Heart left ventricle (tissue), 16 donors: ENCODE measurements at regions not wholly inside any gene's neighbourhood (a gene's known extent, or its start where the extent isn't known, plus 50 kb on each side); places are given as distances from the start of the nearest gene placed in this dataset.
"Not testable (repeated sequence)": the region's sequence is repeated elsewhere in the genome, so short reads cannot be mapped to it uniquely, and the experiment has no call there.

ENCODE experiments used
- ATAC-seq, 4 donors: fragments of 200-7000 bp; cut with Tn5 transposase; one replicate each; pipeline ENCODE4 v1.9.1; 2020 to 2022; ENCODE audit warnings: moderate library complexity in 4 of 4, mild to moderate bottlenecking in 3 of 4, moderate number of reproducible peaks in 1 of 4
- DNase-seq, 5 donors: peaks; one replicate each; pipeline ENCODE4 v3.0.0-alpha.2; 2020
- H3K27ac ChIP-seq, 12 donors: fragments of 200-600 bp; sonication (generic) in 4 of 12; one replicate each; pipeline versions ENCODE4 v1.5.0 to v1.8.0; 2016 to 2022; ENCODE audit warnings: mild to moderate bottlenecking in 2 of 12
- H3K27me3 ChIP-seq, 9 donors: fragments of 200-600 bp; sonication (generic) in 2 of 9; one replicate each; pipeline versions ENCODE4 v1.5.1 to v1.8.0; 2016 to 2022; ENCODE audit warnings: mild to moderate bottlenecking in 3 of 9
- H3K36me3 ChIP-seq, 9 donors: fragments of 200-600 bp; sonication (generic) in 2 of 9; one replicate each; pipeline versions ENCODE4 v1.5.0 to v1.8.0; 2018 to 2022; ENCODE audit warnings: mild to moderate bottlenecking in 2 of 9
- H3K4me1 ChIP-seq, 12 donors: fragments of 200-600 bp; sonication (generic) in 4 of 12; one replicate each; pipeline versions ENCODE4 v1.5.0 to v1.8.0; 2016 to 2022; ENCODE audit warnings: mild to moderate bottlenecking in 3 of 12
- H3K4me3 ChIP-seq, 12 donors: fragments of 200-600 bp; sonication (generic) in 4 of 12; one replicate each; pipeline versions ENCODE4 v1.5.0 to v1.8.0; 2017 to 2022; ENCODE audit warnings: mild to moderate bottlenecking in 9 of 12, moderate library complexity in 4 of 12
- H3K9me3 ChIP-seq, 12 donors: fragments of 200-600 bp; sonication (generic) in 4 of 12; one replicate each; pipeline versions ENCODE4 v1.5.0 to v1.8.0; 2016 to 2022; ENCODE audit warnings: mild to moderate bottlenecking in 1 of 12
- CTCF ChIP-seq, 12 donors: fragments of 200-600 bp; sonication (generic) in 4 of 12; IDR thresholded peaks; one replicate each; pipeline versions ENCODE4 v1.5.0 to v1.8.0; 2018 to 2022; ENCODE audit warnings: antibody characterized with exemption in 12 of 12, mild to moderate bottlenecking in 5 of 12
- POLR2A ChIP-seq, 2 donors: fragments of 450-650 bp; IDR thresholded peaks; one replicate each; pipeline ENCODE4 v1.6.1; 2017; ENCODE audit warnings: antibody characterized with exemption in 2 of 2, mild to moderate bottlenecking in 2 of 2, moderate library complexity in 2 of 2
- WGBS, 4 donors: extraction: QIAGEN DNeasy Blood & Tissue Kit in 2 of 4; methylation state at CpG; one replicate each; pipeline versions ENCODE4 v1.1.5 to v1.1.7; 2013 to 2018; 5-methylcytosine and 5-hydroxymethylcytosine counted together
- intact Hi-C, 10 donors: fragments of 100-400 bp; cut with DNase I; formaldehyde crosslinking; loops; one replicate each; pipeline versions ENCODE4 v1.11.1 to v1.14.2; 2022
- donor health status: ischemic (EF 13 %, LVEDD 7.1; RV severe dilation, severe dysfunction).
- donor health status: healthy with polysubstance abuse.
- donor health status: DM: no; HTN: yes; CAD: no.
- donor health status: DM: no; HTN: no; CAD: no.
- donor health status: ischemic (EF 25% LVEDD 6.9; RV normal size, moderate dysfunction).
- donor health status: ischemic (EF 25% LVEDD 5.7; RV mildly dilated, moderate dysfunction).
- donor health status: healthy.
- donor health status: DM: yes; HTN: yes; CAD: no.
- donor health status: ischemic (EF 35%, LVEDD 5.7; RV mildly dilated, moderate dysfunction).
- donor health status: nonischemic (EF 11% LVEDD 7.7; RV severe dilation, severe dysfunction).
- donor health status: DM: yes; HTN: yes; CAD: no.
- donor health status: PGD.
- donor health status: ischemic (EF 29% LVEDD 5.4; RV normal size, mild dysfunction).
- donor health status: nonischemic (EF 23%, LVEDD 6.1; RV moderate dilation, normal function).

- H3K27ac ChIP-seq, H3K27me3 ChIP-seq, DNase-seq, H3K9me3 ChIP-seq, H3K4me3 ChIP-seq, intact Hi-C loops, ATAC-seq, H3K4me1 ChIP-seq: not testable (repeated sequence)
- 87 to 100% (median 91%) methylated on average over 1 of the region's 1 CpG for WGBS, 4 donors
- H3K36me3 ChIP-seq = peaks cover 0 to 20% (median 5%) of the 10 kb centered on the region in 9 donors
These were observed 115.6 kb upstream of the FABP2 start for GRCh38 chr4:119437515-119437914.

- H3K4me1 ChIP-seq, H3K27me3 ChIP-seq, H3K9me3 ChIP-seq, intact Hi-C loops, H3K27ac ChIP-seq, DNase-seq, H3K4me3 ChIP-seq, ATAC-seq, H3K36me3 ChIP-seq: not testable (repeated sequence)
- 83 to 91% (median 88%) methylated on average over 4 to 10 of the region's 10 CpGs for WGBS, 4 donors
These were observed 86.8 kb upstream of the FABP2 start for GRCh38 chr4:119408561-119409224.

DNA sequence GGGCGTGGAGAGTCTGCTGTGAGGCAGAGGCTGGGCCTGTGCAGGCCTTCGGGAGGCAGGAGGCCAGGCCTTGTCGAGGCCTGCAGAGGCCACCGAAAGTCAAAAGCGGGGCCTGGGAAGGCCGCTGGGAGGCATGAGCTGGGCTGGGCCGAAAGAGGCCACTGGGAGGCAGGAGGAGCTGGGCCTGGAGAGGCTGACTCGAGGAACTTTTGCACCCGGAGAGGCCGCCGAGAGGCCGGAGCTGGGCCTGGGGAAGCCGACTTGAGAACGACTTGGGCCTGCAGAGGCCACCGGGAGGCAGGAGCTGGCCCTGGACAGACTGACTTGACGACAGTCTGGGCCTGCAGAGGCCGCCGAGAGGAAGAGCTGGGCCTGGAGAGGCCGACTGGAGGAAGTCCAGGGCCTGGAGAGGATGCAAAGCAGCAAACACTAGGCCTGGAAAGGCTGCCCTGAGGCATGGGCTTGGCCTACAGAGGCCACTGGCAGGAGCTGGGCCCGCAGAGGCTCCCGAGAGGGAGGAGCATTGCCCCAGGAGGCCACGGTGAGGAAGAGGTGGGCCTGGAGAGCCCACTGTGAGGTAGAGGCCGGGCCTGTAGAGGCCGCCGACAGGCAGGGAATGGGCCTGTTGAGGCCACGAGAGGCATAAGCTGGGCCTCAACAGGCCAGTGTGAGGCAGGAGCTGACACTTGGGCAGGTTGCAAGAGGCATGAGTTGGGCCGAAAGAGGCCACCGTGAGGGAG, 85.0 kb upstream of the FABP2 start:
- DNase-seq, H3K4me1 ChIP-seq, ATAC-seq, H3K4me3 ChIP-seq, H3K27me3 ChIP-seq, H3K27ac ChIP-seq, H3K36me3 ChIP-seq, H3K9me3 ChIP-seq, intact Hi-C loops: not testable (repeated sequence)
- WGBS, 4 donors = 94 to 95% (median 94%) methylated on average over 13 to 28 of the region's 28 CpGs

DNA sequence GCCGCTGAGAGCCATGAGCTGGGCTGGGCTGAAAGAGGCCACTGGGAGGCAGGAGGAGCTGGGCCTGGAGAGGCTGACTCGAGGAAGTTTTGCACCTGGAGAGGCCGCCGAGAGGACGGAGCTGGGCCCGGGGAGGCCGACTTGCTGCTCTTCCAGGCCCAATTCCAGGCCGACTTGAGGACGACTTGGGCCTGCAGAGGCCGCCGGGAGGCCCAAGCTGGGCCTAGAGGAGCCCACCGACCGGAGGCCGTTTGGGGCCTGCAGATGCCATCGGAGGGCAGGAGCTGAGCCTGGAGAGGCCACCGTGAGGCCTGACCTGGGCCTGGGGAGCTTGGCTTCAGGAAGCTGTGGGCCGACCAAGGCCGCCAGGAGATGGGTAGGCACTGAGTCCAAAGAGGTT, 84.1 kb upstream of the FABP2 start:
- WGBS, 4 donors = 80 to 94% (median 91%) methylated on average over 1 to 17 of the region's 18 CpGs
- H3K4me3 ChIP-seq, H3K4me1 ChIP-seq, DNase-seq, H3K36me3 ChIP-seq, ATAC-seq, intact Hi-C loops, H3K27ac ChIP-seq, H3K9me3 ChIP-seq, H3K27me3 ChIP-seq: not testable (repeated sequence)

DNA sequence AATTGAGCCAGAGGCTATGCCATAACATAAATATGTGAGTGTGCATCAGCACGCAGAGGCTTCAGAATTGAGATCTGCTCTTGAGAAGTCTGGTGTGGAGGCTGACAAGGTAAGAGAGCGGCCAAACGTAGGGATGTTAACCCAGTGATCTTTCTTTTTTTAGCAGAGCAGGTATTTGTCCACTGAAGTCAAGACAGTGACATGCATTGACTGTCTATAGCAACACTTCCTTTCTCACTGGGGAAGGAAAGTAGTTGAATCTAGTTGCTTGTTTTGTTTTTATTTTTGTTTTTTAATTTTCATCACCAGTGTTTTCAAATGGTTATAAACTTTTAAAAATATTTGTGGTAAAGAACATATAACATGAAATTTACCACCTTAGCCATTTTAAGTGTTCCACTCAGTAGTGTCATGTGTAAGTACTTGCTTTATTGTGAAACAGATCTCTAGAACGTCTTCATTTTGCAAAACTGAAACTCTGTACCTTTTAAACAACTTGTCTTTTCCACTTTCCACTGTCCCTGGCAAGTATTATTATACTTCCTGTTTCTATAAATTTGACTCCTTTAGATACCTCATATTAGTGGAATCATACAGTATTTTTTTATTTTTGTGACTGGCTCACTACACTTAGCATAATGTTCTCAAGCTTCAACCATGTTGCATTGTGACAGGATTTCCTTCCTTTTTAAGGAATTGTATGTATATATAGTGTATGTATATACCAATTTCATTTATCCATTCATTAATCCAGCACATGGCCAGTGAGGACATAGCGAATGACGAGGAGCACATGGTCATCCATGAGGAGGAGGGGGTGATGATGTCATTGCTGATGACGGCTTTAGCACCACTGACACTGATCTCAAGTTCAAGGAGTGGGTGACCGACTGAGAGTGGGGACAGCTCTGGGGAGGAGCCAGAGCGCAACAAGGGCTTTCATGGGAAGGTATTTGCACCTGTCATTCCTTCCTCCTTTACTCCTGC, 80.7 kb upstream of the FABP2 start:
- H3K9me3 ChIP-seq, H3K27me3 ChIP-seq, H3K27ac ChIP-seq, intact Hi-C loops, H3K4me1 ChIP-seq, ATAC-seq, H3K36me3 ChIP-seq, DNase-seq, H3K4me3 ChIP-seq: not testable (repeated sequence)
- WGBS, 4 donors = 68 to 78% (median 74%) methylated on average over 9 of the region's 9 CpGs

DNA sequence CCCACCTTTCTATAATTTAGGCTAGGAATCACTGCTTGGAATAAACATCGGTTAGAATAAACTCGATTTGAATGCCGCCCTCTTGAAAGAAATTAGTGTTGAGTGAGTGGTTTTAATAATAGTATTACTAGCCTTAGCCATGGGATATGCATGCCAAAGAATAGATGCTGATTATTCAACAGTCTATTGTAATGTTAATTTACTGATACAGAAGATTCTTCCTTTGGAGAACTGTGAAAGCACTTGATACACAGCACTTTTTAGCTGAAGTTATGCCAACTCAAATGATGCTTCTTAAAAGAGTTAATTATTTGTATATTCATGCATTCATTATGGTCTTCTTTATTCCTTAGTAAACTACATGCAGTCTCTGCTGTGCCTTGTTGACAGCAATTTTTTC, 73.8 kb upstream of the FABP2 start:
- DNase-seq, H3K4me1 ChIP-seq, H3K36me3 ChIP-seq, ATAC-seq, H3K4me3 ChIP-seq, intact Hi-C loops, H3K27ac ChIP-seq, H3K9me3 ChIP-seq, H3K27me3 ChIP-seq: not testable (repeated sequence)
- 91 to 93% (median 93%) methylated on average over 3 of the region's 3 CpGs for WGBS, 4 donors

- WGBS, 4 donors = 93 to 96% (median 95%) methylated on average over 16 of the region's 16 CpGs
- H3K27me3 ChIP-seq = no peaks in the 10 kb centered on the region
- TF ChIP-seq CTCF (IDR thresholded peaks at IDR 0.05) (no peak), POLR2A (IDR thresholded peaks at IDR 0.05) (no peak)
- DNase-seq (no peak), ATAC-seq (no peak)
- H3K4me3 ChIP-seq = no peak overlapping the region
- H3K9me3 ChIP-seq = no peaks in the 10 kb centered on the region
- no peak overlapping the region for H3K27ac ChIP-seq
- no peaks in the 10 kb centered on the region for H3K4me1 ChIP-seq
- intact Hi-C loops = no loop called here
- no peaks in the 10 kb centered on the region for H3K36me3 ChIP-seq
These were observed 72.9 kb upstream of the FABP2 start for GRCh38 chr4:119394826-119395225.

DNA sequence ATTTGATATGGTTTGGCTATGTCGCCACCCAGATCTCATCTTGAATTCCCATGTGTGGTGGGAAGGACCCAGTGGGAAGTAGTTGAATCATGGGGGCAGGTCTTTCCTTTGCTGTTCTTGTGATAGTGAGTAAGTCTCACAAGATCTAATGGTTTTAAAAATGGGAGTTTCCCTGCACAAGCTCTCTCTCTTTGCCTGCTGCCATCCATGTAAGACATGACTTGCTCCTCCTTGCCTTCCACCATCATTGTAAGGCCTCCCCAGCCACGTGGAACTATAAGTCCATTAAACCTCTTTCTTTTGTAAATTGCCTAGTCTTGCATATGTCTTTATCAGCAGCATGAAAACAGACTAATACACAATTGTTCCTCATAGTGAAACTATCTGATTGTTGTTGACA, 66.9 kb upstream of the FABP2 start:
- H3K27me3 ChIP-seq, H3K36me3 ChIP-seq, H3K4me3 ChIP-seq, intact Hi-C loops, DNase-seq, H3K9me3 ChIP-seq, H3K27ac ChIP-seq, ATAC-seq, H3K4me1 ChIP-seq: not testable (repeated sequence)
- WGBS, 4 donors = 75 to 82% (median 77%) methylated on average over 2 of the region's 2 CpGs

- intact Hi-C loops = loop anchor here in 2 of 10 donors (5.0 to 10.0 kb wide), 2 partner anchors 57 to 60 kb away; no protein-coding TSS in a partner anchor
- H3K27ac ChIP-seq, H3K4me3 ChIP-seq, H3K27me3 ChIP-seq, H3K9me3 ChIP-seq, H3K4me1 ChIP-seq, DNase-seq, H3K36me3 ChIP-seq, ATAC-seq: not testable (repeated sequence)
- WGBS, 4 donors = 78 to 87% (median 80%) methylated on average over 3 of the region's 3 CpGs
These were observed 52.7 kb upstream of the FABP2 start for GRCh38 chr4:119374616-119375015.
